Astrocyte of the cerebellum (primary cell): ENCODE measurements at regions not wholly inside any gene's neighbourhood (a gene's known extent, or its start where the extent isn't known, plus 50 kb on each side); places are given as distances from the start of the nearest gene placed in this dataset.

Experiments used
- DNase-seq: peaks from one replicate; pipeline ENCODE4 v3.0.0-alpha.2; 2011; ENCODE audit warnings: low read depth
- H3K4me3 ChIP-seq: 2 replicates; pipeline ENCODE4 v1.5.1; 2011; ENCODE audit warnings: mild to moderate bottlenecking, low read depth, low read length, moderate library complexity
- in situ Hi-C: cut with HindIII; loops from 2 replicates; pipeline ENCODE4 v1.10.0; 2017; ENCODE audit warnings: low sequenced_read_pairs
- TF ChIP-seq, protein P1 (sequence below): IDR thresholded peaks from 2 replicates; pipeline ENCODE4 v1.5.1; 2012; ENCODE audit warnings: low read length, low read depth, moderate library complexity, mild to moderate bottlenecking; ENCODE audit errors: missing control alignments

DNA sequence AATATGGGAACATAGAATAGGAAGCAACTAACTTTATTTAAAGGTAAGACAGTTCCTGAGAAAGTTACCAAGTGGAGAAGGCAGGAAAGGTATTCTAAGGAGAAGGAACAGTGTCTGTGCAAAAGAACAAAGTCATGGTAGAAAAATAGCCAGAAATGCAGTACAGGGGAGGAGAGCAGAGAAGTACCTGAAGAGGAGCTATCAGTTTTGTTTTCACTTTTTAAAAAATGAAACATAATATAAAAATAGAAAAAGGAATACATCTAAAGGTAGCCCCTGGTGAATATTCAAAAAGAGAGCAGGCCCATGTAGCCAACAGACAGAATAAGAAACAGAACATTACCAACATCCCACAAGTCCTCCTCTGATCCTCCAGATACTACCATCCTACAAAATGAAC is 408.7 kb downstream of the ADAMTS20 start:
- no peak overlapping the region for H3K4me3 ChIP-seq
- DNase-seq: no peak
- in situ Hi-C loops: no loop called here
- TF ChIP-seq, protein P1, sequence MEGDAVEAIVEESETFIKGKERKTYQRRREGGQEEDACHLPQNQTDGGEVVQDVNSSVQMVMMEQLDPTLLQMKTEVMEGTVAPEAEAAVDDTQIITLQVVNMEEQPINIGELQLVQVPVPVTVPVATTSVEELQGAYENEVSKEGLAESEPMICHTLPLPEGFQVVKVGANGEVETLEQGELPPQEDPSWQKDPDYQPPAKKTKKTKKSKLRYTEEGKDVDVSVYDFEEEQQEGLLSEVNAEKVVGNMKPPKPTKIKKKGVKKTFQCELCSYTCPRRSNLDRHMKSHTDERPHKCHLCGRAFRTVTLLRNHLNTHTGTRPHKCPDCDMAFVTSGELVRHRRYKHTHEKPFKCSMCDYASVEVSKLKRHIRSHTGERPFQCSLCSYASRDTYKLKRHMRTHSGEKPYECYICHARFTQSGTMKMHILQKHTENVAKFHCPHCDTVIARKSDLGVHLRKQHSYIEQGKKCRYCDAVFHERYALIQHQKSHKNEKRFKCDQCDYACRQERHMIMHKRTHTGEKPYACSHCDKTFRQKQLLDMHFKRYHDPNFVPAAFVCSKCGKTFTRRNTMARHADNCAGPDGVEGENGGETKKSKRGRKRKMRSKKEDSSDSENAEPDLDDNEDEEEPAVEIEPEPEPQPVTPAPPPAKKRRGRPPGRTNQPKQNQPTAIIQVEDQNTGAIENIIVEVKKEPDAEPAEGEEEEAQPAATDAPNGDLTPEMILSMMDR: no peak

DNA sequence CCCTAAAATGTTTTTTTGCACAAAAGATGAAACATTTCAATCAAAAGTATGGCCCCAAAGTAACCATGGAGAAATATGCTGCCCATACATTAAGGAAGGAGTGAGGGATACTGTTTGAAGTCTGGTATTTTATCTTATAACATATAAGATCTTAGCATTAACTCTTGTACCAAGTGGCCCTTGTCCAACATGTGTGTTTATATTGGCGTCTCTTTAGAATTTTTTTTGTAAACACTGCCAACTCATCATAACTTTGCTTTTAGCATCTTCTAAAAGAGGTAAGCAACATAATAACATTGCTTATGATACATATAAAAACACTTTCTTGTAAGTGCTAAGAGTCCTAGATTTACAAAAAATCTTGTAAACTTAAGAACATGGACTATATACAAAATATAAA is 419.7 kb downstream of the ADAMTS20 start:
- H3K4me3 ChIP-seq: no peak overlapping the region
- peak; percentile 5 for DNase-seq
- in situ Hi-C loops: no loop called here
- TF ChIP-seq, protein P1: no peak

DNA sequence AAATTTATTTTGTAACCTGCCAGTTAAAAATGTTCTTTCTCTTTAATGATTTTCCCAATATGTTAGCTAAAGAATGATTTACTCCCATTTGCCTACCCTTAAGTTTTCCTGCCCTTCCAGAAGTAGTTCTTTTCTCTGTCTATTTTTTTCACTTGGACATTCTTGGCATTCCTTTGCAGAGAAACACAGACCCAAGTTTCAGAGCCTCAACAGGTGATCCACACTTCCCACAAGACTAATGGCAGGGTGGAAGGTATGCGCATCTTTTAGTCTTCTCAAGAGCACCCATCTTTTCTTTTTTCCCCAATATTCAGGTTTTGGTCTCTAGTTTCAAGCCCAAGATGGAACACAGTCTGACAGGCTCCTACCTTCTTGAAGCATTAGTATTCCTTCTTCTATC is 420.7 kb downstream of the ADAMTS20 start:
- TF ChIP-seq, protein P1: no peak
- in situ Hi-C loops: no loop called here
- no peak for DNase-seq
- no peak overlapping the region for H3K4me3 ChIP-seq

DNA sequence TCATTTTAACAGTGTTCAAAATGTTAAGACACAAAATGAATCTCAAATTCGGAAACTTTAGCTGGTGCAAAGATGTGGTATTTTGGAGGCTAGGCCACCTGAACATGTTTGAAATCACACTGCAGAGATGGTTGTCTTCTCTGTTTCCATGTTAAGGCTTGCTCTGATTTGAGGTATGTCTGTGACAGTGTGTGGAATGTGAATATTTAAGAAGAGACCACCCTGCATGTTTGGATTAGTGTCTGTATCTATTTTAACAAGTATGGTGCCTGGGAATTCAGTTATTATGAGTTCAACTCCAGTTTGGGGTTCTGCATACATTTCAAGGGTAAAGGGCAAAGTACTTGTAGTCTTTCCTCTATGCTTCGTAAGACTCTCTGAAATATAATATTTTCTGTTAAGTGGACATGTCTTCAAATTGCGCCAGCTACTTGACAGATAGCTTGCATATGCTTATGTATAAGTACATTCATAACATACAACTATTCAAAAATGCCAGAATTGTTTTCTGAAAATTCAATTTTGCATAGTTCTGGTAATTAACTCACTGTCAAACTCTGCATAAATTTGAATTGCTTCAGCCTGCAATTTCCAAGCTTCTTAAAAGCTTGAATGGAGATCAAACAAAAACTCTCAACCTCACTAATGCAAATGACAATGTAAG is 424.0 kb downstream of the ADAMTS20 start:
- TF ChIP-seq, protein P1: no peak
- DNase-seq: no peak
- in situ Hi-C loops: no loop called here
- no peak overlapping the region for H3K4me3 ChIP-seq

DNA sequence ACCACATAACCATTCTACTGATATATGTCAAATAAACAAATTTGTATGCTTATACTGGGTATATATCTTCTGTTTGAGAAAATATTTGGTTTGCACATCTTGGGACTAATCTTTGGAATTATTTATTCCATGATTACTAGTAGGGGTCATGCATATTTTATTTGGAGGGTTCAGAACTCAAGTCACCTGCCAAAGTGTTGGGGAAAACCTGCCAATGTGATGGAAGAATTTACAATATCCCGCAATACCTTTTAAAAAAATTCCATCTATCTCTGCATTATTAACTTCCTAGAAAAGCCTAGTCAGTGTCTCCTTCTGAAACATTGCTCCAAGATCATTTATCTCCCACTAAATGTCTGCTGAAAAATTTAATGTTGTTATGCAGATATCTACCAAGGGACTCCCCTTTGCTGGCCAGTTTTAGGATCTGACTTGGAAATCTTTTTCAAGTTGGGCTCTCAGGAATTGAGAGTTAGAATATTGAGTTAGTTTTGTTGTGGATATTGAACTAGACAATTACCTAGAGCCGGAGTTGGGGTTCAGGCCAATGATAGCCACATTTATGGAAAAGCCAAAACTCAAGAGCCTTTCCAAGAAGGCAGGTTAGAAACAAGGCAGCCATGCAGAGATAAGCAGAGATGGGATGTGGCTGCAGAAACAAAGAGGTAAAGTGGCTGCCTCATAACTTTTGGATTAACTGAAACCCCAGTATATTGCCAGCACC is 425.2 kb downstream of the ADAMTS20 start:
- H3K4me3 ChIP-seq: no peak overlapping the region
- DNase-seq: no peak
- in situ Hi-C loops: no loop called here
- TF ChIP-seq, protein P1: no peak

DNA sequence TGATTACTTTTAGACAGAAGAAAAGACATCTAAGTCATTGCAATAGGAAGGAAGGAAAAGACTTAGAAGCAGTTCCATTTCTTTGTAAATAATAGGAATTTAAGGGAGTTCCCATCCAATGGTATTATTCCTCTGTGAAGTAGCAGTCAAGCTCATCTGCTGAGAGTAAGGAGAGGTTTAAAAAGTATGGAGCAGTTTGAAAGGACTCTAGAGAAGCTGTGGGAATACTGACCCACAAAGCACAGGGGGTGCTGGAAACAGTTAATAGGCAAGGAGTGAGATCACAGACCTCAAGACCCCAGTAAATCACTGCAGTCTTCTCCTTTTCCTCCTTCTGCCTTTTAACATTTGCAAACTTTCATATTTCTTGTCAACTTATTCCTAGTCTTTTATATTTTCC is 428.5 kb downstream of the ADAMTS20 start:
- no peak for DNase-seq
- no peak overlapping the region for H3K4me3 ChIP-seq
- TF ChIP-seq, protein P1: no peak
- in situ Hi-C loops: no loop called here
